Gastrocnemius medialis (tissue), 4 donors: ENCODE measurements at regions not wholly inside any gene's neighbourhood (a gene's known extent, or its start where the extent isn't known, plus 50 kb on each side); places are given as distances from the start of the nearest gene placed in this dataset.

Source experiments
- POLR2A ChIP-seq, 2 donors: fragments of 450-650 bp; IDR thresholded peaks; one replicate each; pipeline ENCODE4 v1.6.1; 2017; ENCODE audit warnings: antibody characterized with exemption in 2 of 2, mild to moderate bottlenecking in 2 of 2, moderate library complexity in 2 of 2
- TF ChIP-seq, protein P1 (sequence below), 5 experiments: fragments of 450-650 bp in 3 of 5; fragments of 200-600 bp in 2 of 5; sonication (generic) in 2 of 5; IDR thresholded peaks in 4 of 5; conservative IDR thresholded peaks in 1 of 5; 1 replicate in 4 of 5; 2 replicates in 1 of 5; pipeline ENCODE4 v1.5.1; 2016 to 2019; ENCODE audit warnings: antibody characterized with exemption in 5 of 5, mild to moderate bottlenecking in 3 of 5, moderate library complexity in 3 of 5

DNA sequence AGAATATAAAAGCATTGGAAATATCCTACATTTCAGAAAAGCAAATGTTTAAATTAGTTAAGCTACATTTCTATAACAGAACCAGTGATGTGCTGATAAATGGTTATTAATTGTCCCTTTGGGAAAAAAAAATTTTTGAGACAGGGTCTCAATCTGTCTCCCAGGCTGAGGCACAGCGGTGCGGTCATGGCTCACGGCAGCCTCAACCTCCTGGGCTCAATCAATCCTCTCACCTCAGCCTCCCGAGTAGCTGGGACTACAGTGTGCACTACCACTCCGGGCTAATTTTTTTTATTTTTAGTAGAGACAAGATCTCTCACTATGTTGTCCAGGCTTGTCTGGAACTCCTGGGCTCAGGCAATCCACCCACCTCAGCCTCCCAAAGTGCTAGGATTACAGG is 194.8 kb upstream of the SALL3 start:
- TF ChIP-seq, protein P1, sequence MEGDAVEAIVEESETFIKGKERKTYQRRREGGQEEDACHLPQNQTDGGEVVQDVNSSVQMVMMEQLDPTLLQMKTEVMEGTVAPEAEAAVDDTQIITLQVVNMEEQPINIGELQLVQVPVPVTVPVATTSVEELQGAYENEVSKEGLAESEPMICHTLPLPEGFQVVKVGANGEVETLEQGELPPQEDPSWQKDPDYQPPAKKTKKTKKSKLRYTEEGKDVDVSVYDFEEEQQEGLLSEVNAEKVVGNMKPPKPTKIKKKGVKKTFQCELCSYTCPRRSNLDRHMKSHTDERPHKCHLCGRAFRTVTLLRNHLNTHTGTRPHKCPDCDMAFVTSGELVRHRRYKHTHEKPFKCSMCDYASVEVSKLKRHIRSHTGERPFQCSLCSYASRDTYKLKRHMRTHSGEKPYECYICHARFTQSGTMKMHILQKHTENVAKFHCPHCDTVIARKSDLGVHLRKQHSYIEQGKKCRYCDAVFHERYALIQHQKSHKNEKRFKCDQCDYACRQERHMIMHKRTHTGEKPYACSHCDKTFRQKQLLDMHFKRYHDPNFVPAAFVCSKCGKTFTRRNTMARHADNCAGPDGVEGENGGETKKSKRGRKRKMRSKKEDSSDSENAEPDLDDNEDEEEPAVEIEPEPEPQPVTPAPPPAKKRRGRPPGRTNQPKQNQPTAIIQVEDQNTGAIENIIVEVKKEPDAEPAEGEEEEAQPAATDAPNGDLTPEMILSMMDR (IDR thresholded peaks at IDR 0.05 in 4 of 5, conservative IDR thresholded peaks at IDR 0.05 in 1 of 5) = no peak
- TF ChIP-seq POLR2A (IDR thresholded peaks at IDR 0.05) = no peak
